ENCODE measurements at regions not wholly inside any gene's neighbourhood (a gene's known extent, or its start where the extent isn't known, plus 50 kb on each side); places are given as distances from the start of the nearest gene placed in this dataset.
A peak's percentile ranks its signal among the peaks of the same experiment; 100 is the strongest.

DNA sequence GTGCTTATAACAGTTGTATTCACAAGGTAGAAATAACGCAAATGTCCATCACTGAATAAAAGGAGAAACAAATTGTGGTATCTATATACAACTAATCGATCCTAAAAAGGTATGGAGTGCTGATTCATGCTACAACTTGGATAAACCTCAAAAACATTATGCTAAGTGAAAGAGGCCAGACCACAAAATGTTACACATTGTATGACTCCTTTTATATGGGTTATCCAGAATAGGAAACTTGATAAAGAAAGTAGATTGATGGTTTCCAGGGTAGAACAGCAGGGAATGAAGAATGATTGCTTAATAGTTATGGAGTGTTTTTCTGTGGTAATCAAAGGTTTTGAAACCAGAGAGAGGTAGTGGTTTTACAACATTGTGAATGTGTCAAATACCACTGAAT lies 432.2 kb upstream of the TRIB2 start:
- DNase-seq (ENCODE audit: low read depth), result peak; percentile 78

DNA sequence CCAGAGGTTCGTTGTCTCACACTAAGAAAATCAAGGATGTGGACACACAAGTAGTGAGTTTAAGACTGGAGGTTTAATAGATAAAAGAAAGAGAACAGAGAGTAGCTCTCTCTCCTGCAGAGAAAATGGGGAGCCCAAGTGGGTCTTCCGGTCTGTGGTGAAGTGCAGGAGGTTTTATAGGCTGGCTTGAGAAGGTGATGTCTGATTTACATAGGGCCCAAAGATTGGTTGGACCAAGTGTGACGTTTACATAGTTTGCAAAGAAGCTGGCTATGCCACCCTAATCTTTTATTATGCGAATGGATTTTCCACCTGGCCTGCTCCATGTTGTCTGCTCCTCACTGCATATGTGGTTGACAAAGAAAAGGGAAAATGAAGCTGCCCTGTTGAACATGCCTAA lies 430.4 kb upstream of the TRIB2 start:
- DNase-seq (ENCODE audit: low read depth), result no peak

GRCh38 chr2:12287220-12287751 lies 429.4 kb upstream of the TRIB2 start:
- peak; percentile 50 for DNase-seq (ENCODE audit: low read depth)

DNA sequence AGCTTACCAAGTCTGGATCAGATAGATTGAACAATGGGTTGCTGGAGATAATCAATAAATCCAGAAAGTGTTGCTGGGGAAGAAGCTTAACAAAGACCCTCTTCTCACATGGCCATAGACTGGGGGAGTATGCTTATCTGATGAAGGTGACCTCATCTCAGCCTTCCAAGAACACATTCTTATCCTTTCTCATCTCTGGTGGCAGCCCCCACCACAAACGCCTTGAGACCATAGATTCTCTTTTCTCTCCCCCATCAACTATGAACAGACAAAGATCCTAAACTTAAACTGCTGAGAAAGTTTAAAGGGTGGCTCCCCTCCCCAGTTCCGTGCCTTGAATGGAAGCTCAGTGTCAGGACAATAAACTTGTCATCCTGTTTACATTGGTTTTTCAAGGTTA lies 428.7 kb upstream of the TRIB2 start:
- DNase-seq (ENCODE audit: low read depth), result no peak

- no peak for DNase-seq (ENCODE audit: low read depth)
These were observed 427.5 kb upstream of the TRIB2 start for GRCh38 chr2:12289120-12289802.

DNA sequence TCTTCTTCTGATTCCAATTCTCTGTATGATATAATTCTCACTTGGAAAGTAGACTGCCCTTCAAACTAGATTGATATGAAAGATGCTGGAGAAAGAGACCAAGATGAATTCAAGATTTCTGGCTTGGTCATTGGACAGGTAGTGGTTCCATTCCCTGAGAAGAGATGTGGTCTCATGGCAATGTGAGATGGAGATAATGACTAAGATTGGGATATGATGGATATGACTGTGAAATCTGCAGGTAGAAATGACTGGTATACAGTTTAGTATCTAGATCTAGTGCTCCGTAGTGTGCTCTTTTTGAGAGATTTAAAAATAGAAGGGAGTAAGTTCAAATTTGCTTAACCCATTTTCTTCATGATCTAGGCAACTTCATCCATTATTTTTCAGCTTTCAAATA lies 425.4 kb upstream of the TRIB2 start:
- DNase-seq (ENCODE audit: low read depth), result no peak

DNA sequence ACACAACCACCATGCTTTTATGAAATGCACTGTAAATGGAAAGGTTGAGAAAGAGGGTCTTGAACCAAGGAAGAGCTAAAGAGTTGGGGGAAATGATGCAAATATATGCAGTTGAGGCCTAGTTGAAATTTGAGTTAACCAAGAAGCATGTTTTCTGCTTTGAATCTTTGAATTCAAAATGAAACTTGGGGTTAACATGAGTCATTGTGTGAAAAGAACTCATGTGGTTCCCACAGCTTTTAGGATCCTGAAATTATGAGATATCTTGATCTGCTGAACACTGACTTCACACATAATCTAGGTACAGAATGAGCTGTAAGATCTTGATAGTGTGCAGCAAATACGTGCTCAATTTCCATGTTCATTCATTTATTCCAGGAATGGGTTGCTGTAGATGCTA lies 422.9 kb upstream of the TRIB2 start:
- peak; percentile 53 for DNase-seq (ENCODE audit: low read depth)

DNA sequence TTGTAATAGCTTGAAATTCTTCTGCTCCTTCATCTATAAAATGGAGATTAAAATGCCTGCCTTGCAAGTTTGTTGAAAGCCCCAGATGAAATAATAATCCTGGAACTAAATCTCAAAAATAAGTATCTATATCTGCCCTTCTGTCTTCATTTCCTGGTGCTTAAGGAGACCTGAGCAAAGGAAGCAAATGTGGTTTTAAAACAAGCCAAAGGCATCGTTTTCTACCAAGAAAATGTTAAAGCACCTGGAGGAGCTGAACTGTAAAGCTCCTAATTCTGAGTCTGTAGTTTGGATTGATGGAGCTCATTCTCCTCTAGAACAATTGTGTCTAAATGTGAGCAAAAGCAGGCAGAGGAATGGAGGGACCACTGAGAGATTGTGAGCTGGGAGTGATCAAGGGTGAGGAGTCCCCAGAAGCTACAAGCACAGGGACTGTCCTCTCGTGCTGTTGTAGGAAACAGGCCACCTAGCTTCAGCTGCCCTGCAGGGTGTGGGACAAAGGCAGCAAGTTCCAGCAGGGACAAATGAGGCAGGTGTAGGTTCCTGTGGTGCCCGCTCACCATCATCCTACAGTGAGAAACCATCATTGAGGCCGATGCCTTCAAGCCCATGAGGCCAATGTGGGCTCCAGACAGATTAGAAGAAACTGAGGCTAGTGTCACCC lies 420.7 kb upstream of the TRIB2 start:
- no peak for DNase-seq (ENCODE audit: low read depth)

GRCh38 chr2:12296915-12297314 lies 419.8 kb upstream of the TRIB2 start:
- DNase-seq (ENCODE audit: low read depth), result no peak

DNA sequence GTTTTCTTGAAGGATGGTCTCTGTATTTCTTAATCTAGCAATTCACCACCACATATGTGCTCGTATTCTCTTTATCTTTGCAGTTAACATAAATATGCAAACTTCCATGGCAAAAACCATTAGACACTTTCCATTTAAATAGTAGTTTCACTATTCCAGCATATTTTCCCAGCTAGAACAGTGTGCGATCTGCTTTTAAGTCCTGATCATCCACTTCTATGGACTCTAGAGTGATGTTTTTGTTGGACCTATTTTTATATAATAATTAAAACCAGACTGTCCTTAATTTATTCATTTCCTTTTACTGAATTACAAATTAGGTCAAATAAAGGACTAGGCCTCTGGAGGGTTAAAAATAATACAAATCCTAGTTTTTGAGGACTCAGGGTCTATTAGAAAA lies 418.4 kb upstream of the TRIB2 start:
- DNase-seq (ENCODE audit: low read depth), result no peak

- DNase-seq (ENCODE audit: low read depth), result no peak
These were observed 417.3 kb upstream of the TRIB2 start for GRCh38 chr2:12299431-12299830.

GRCh38 chr2:12300019-12300602 lies 416.6 kb upstream of the TRIB2 start:
- peak; percentile 64 for DNase-seq (ENCODE audit: low read depth)

DNA sequence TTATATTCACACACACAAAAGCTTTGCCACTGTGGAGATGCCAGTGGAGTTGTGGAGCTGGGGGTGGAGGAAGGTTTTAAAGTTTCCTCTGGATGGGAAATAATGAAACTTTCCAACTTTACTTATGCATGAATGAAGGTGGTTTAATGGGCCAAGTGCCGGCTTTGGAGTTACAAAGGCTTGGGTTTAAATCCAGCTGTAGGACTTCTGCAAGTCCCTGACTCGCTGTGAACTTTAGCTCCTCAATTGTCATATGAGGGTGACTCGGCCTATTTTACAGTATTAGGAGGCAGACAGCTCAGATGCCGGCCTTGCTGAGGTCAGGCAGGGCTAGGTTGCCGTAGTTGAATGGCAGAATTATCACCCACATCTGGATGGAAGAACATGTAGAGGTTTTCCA lies 415.8 kb upstream of the TRIB2 start:
- DNase-seq (ENCODE audit: low read depth), result no peak

DNA sequence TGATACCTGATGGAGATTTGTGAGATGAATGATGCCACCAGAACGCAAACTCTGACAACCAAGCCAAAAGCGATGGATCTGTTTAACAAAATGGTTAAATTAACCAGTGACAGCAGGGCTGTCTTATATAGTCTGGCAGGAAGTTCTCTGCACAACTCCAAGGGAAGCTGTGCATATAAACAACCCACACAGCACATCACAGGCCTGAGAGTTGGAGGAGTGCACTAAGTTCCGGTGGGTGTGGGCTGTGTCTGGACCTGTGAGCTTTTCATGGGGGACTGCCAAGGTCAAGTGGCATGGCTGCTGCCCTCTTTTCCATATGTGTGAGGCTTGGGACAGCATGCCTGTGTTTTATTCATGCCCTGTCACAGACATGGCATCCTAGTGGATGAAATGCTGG lies 414.6 kb upstream of the TRIB2 start:
- peak; percentile 30 for DNase-seq (ENCODE audit: low read depth)

DNA sequence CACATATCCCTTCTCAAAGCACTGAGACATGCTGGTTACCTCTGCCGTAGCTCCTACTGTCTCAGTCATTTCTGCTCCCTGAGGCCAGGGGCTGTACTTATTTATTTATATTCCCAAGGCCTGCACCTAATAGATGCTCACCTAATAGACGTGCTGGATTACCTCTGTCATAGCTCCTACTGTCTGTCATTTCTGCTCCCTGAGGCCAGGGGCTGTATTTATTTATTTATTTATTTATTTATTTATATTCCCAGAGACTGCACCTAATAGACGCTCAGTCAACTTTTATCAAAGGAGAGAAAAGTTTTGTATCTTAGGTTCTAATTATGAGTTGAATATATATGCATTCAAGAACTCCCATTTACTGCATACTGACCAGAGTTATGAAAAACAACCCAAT lies 414.0 kb upstream of the TRIB2 start:
- DNase-seq (ENCODE audit: low read depth), result no peak

DNA sequence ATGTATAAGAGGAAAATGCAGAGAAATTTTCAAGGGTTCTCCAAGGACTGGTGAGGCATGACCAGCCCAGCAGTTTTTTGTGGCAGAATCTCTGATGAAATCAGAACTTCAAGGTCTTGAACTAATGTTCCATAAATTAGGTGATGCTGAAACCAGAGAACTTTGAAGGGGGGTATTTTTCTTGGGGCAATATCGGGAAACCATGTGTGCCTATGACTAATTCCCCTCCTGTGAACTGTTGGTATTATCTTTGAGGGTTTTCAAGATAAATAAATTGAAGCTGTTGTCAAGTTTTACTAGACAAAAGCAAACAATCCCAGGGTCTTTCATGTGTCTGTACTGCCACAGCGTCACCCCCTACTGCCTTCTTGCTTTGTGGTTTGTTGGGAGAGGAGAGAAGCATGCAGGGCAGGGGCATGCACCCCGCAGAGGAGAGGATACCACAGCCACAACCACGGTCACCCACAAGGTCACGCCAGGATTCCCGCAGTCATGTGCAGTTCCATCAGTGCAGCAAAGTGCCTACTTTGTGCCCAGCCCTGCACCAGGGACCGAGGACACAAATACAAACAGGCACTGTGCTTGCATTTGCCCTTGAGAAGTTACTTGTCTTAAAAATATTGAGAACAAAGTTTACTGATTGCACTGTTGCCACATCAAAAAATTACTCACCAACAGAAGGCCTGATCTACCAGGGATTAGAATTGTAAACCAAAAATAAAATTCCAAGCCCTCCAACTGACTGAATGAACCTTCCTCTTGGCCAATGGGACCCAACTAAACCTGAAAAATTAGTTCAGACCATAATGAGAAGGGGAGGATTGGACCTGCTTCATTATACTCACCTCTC lies 413.3 kb upstream of the TRIB2 start:
- DNase-seq (ENCODE audit: low read depth), result peak; percentile 98

- no peak for DNase-seq (ENCODE audit: low read depth)
These were observed 412.1 kb upstream of the TRIB2 start for GRCh38 chr2:12304564-12305171.

- DNase-seq (ENCODE audit: low read depth), result no peak
These were observed 410.8 kb upstream of the TRIB2 start for GRCh38 chr2:12305931-12306330.

DNA sequence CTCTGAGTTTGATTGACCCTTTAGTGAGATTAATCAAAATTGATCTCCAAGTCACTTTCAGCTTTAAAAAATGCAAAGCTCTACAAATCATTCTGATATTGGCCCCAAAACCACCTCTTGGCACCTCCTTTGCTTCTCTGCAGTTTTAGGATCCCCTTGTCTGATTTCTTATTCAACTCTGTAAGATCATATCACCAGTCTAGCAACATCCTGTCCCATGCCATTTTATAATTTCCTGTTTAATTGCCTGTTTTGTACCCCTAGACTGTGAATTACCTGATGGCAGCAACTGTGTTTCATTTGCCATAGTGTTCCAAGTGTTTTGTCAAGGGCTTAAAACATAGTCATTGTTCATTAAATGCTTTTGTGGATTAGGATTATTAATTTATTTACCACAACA lies 406.3 kb upstream of the TRIB2 start:
- no peak for DNase-seq (ENCODE audit: low read depth)

DNA sequence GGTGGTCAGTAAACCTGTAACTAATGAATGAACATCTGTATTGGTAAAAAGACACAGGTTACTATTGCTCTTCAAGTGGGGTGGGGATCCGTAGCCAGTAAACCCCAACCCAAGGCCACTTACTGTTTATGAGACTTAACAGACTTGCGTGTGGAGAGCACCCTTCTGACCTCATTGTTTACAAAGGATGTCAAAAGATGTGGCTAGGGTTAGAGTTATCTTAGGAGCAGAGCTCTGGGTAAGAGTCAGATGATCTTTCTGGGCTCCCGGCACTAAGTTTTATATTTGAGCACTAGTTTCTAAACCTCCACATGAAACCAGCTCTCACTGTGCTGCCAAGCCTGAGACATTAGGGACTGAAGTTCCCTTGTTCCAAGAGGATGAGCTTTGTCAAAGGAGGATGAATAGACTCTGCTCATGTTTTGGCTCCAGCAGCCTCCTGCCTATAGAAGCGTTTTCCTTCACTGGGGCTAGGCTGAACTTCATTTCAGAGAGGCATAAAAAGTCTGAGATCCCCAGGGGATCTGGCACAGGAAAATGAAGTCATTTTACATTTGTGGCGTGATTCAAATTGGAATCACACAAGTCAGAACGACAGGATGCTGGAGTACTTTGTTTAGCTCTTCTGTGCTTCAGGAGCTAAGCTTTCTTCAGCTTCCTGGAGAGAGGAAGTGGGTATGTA lies 403.1 kb upstream of the TRIB2 start:
- DNase-seq (ENCODE audit: low read depth), result no peak

- no peak for DNase-seq (ENCODE audit: low read depth)
These were observed 402.5 kb upstream of the TRIB2 start for GRCh38 chr2:12314127-12314760.

All from iris pigment epithelial cell (primary cell).